ENCODE measurements at regions not wholly inside any gene's neighbourhood (a gene's known extent, or its start where the extent isn't known, plus 50 kb on each side); places are given as distances from the start of the nearest gene placed in this dataset.

DNA sequence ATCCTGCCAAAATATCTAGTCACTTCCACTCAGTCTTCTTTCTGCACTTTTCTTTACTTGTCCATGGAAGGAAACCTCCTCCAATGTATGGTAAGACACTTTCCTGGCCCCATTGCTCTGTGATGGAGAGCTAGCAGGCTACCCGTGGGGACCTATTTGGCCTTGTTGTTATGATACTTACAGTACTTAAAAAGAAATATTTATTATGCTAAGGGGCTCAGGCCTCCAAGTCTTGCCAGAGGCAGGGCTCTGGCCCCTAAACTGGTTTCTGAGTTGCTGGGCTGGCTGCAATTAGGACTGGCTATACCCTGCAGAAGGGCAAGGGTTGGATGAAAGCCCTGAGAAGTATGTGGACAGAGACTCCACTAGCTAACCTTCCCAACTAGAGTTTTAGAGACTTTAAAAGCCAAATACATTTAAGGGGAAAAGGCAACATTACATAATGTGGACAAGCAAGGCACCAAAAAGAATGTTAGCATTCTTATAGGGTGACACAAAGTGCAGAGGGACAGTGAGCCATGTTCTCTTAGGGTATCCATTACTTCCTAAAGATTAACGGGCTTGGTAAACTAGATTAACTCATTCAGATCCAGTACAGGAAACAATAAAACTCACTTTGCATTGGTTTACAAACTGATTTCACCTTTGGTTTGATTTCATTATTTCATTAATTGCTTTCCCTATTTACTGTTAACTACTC, 84.9 kb upstream of the INHBA start:
- DNase-seq: no peak

- DNase-seq: no peak
Measured at GRCh38 chr7:41786944-41787343, 84.1 kb upstream of the INHBA start.

GRCh38 chr7:41786404-41786803, 83.5 kb upstream of the INHBA start:
- no peak for DNase-seq

GRCh38 chr7:41785840-41786239, 83.0 kb upstream of the INHBA start:
- DNase-seq: no peak

GRCh38 chr7:41785265-41785664, 82.4 kb upstream of the INHBA start:
- DNase-seq: no peak

DNA sequence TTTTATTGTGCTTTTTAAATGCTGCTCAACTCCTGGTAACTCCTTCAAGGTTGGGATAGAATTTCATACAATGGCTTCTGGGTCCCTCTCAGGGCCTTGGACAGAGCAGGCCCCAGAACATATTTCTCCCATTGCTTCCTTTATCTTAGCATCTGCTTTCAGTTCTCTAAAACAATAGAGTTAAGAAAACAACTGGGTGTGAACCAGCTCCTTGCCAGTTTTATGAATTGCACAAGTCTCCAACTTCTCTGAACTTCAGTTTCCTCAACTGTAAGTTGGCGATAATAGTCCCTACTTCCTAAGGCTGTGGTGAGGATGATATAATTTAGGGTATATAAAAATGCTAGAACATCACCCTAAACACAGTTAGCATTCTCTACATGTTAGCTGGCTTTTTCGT, 77.0 kb upstream of the INHBA start:
- DNase-seq: no peak

GRCh38 chr7:41777894-41778596, 75.2 kb upstream of the INHBA start:
- DNase-seq: no peak

- peak; percentile 79 for DNase-seq
Measured at GRCh38 chr7:41774966-41775365, 72.1 kb upstream of the INHBA start.

GRCh38 chr7:41773756-41774155, 70.9 kb upstream of the INHBA start:
- no peak for DNase-seq

DNA sequence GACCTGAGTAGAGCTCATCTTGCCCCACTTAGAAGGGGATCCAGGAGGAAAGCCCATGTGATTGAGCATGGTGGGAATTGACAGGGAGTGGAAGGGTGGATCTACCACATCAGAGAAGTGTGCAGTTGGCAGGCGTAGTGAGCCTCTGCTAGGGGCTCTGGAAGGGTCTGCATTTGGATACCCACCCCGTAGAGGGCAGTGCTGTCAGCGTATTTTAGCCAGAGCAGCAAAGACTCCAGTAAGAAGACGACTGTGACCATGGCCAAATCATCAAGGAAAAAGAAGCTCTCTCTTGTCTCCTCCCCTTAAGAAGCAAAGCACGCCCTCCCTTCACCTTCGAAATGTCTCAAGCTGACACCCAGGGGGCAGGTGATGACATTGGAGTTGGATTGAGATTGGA, 68.8 kb upstream of the INHBA start:
- no peak for DNase-seq

GRCh38 chr7:41769162-41769561, 66.3 kb upstream of the INHBA start:
- DNase-seq: no peak

GRCh38 chr7:41763626-41764025, 60.7 kb upstream of the INHBA start:
- DNase-seq: no peak

DNA sequence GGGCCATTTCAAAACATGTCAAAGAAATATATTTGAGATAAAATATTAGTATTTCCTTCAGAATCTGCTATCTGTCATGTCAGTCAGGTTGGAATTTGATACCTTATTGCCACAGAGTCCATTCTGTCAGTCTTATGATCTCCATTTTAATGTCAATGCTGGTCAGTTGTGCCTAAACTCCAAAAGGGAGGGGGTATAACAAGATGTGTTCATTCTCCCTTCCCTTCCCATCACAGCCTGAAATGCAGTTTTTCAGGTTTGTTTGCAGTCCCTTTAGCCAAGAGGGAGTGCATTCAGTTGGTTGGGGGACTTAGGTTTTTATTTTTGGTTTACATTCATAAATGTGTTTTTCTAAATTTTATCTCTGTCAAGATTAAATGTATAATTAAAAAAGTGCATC, 59.8 kb upstream of the INHBA start:
- DNase-seq: no peak

DNA sequence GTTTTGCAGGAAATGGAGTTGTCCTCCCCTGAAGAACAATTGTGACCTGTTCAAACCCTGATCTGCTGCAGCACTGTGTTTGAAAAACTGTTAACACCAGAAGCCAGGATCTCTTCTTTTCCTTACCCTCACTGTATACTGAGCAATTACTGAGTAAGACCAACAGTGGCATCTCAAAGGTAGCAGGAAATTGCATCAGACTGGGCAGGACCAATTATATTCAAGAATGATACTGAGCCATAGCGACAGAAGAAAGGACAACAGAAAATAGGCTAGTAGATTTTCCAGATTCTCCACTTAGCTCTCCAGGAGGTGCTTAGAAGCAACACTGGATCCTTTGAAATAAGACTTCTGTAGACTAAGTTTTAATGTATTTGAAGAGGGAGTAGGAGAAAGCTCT, 57.4 kb upstream of the INHBA start:
- no peak for DNase-seq

DNA sequence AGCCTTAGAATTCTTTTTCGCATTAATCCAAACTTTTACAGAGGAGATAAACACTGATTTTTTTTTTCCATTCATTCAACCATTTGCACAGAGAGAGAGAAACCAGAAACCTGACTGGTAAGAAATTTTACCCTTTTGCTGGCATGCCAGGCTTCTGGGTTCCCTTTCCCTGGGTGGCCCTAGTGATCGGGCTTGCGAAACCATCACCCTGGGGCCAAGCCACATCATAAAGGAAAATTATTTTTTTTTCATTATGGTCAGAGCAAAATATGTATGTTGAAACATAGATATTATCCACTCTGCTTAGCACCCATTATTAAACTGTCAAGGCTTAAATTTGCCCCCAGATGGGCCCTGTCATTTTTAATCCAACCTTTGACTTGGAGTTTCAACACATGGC, 55.4 kb upstream of the INHBA start:
- no peak for DNase-seq

- no peak for DNase-seq
Measured at GRCh38 chr7:41756650-41757182, 53.8 kb upstream of the INHBA start.

- DNase-seq: no peak
Measured at GRCh38 chr7:41755096-41755495, 52.2 kb upstream of the INHBA start.

- DNase-seq: no peak
Measured at GRCh38 chr7:41754046-41754445, 51.2 kb upstream of the INHBA start.

Measured in islet precursor cell (in vitro differentiated cells).